Germinal center (tissue), 1 donor: ENCODE measurements at regions not wholly inside any gene's neighbourhood (a gene's known extent, or its start where the extent isn't known, plus 50 kb on each side); places are given as distances from the start of the nearest gene placed in this dataset.
"Not testable (repeated sequence)": the region's sequence is repeated elsewhere in the genome, so short reads cannot be mapped to it uniquely, and the experiment has no call there.

ENCODE experiments used
- DNase-seq: peaks from one replicate; pipeline ENCODE4 v3.0.0; 2012; ENCODE audit warnings: mixed read lengths, low spot score

- no peak for DNase-seq
Measured at GRCh38 chr14:83559721-83560120, 1970.2 kb upstream of the FLRT2 start.

DNA sequence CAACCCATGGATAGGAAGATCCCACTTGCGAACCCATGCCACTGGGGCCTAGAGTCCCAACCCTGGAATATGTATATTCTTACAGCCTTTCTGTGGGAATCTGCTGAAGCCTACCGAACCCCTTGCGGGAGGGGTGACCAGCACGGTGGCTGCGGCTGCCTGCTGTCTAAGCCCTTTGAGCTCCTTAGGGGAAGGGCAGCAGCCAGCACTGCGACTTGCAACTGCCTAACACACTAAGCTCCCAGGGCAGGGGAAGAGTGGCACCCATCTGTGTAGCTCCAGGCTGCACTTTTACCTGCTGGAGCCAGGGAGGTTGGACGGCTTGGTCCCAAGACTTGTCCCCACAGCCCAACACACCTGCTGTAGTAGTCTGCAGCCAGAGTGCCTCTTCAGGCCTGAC is 1968.7 kb upstream of the FLRT2 start:
- no peak for DNase-seq

DNA sequence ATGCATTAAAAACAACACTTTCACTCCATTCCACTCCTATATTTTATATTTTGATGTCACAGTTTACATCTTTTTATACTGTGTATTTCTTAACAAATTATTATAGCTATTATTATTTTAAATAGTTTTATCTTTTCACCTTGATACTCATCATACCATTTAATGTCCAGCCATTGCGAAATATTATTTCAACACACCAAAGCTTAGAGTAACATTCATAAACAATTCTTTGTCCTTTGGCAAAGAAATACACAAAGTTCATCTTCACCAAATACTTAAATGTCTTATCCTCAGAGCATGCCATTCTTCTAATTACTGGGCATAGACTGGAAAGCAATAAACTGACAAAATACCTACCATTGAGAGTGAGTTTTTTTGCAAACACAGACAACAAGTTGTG is 1963.4 kb upstream of the FLRT2 start:
- no peak for DNase-seq

DNA sequence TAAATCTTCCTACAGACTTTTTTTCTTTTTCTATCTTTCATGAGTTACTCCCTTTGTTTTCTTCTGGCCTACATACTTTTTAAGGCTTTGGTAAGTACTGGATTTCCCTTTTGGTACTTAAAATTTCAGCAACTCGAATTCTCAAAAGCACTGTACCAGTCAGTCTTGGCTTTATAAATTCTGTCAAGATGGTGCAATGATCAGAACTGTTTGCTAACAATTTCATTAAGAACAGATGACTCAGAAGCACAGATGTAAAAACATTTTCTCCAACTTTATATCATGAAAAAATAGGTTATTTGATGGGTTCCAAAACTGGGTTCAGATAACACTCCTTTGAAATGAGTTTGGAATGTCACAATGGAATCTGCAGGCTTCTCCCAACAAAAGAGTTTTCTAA is 1961.8 kb upstream of the FLRT2 start:
- no peak for DNase-seq

GRCh38 chr14:83575301-83575700 is 1954.6 kb upstream of the FLRT2 start:
- no peak for DNase-seq

GRCh38 chr14:83583201-83583600 is 1946.7 kb upstream of the FLRT2 start:
- DNase-seq = no peak

DNA sequence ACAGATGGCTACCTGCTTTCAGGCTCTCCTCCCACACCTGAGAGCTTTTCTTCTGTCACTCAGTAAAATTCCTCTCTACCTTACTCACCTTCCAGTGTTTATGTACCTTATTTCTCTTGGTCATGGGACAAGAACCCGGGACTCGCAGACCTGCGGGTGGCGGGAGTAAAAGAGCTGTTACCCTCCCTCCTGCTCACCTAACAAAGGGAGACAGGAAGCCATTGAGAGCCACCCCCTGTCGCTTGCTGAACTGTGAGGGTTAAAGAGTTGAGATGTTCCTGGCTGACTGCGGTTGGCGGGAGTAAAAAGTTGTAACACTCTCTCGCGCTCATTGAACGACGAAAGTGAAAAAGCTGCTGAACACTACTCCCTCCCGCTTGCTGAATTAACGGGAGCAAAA is 1935.1 kb upstream of the FLRT2 start:
- no peak for DNase-seq

- DNase-seq = no peak
Measured at GRCh38 chr14:83607682-83608081, 1922.3 kb upstream of the FLRT2 start.

GRCh38 chr14:83611491-83611890 is 1918.5 kb upstream of the FLRT2 start:
- DNase-seq = no peak

GRCh38 chr14:83611906-83612390 is 1918.0 kb upstream of the FLRT2 start:
- DNase-seq = no peak

- no peak for DNase-seq
Measured at GRCh38 chr14:83614956-83615355, 1915.0 kb upstream of the FLRT2 start.

DNA sequence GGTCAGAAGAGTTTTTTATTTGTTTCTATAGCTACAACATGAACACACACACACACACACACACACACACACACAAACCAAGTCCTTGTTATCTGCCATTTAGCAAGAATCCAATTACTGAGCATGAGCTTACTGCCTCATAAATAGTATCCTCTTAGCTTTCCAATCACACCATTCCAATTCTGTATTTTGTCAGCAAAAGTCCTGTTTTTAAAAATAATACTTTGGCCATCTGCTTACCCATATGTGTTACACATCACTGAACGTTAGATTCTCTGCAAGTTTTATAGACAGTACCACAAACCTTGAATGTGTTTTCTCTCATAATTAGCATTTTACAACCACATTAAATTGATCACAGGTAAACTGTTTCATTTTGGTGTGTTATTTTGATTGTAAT is 1905.4 kb upstream of the FLRT2 start:
- DNase-seq = no peak

DNA sequence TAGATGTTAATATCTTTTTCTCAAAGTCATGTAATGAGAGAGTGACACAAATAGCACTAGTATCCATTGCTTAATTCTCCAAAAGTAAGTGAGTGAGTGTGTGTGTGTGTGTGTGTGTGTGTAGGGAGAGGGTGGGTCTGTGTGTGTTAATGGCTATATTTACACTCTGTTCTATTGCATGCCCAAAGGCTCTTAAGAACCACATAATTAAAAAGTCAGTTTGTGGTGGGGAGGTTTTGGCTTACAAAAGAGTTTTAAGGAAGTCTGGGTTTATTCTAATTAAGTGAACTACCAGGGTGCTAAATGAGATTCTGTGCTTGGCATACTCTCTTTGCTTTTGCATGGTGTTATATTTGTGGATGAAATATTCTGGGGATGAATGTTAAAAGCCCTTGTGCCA is 1897.6 kb upstream of the FLRT2 start:
- no peak for DNase-seq

DNA sequence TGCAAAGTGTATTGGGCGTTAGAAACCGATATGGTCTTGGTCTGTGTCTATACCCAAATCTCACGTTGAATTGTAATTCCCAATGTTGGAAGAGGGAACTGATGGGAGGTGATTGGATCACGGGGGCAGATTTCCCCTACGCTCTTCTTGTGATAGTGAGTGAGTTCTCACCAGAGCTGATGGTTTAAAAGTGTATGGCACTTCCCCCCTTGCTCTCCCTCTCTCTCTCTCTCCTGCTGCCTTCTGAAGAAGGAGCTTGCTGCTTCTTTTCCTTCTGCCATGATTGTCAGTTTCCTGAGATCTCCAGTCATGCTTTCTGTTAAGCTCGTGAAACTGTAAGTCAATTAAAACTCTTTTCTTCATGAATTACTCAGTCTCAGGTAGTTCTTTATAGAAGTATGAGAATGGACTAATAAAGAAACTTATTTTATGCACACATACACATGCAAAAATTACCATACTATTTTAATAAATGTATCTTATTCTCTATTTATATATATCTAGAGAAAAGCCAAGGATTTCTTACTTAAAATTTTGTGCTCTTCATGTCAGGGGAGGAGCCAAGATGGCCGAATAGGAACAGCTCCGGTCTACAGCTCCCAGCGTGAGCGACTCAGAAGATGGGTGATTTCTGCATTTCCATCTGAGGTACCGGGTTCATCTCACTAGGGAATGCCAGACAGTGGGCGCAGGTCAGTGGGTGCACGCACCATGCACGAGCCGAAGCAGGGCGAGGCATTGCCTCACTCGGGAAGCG is 1891.0 kb upstream of the FLRT2 start:
- no peak for DNase-seq

GRCh38 chr14:83639505-83639875 is 1890.5 kb upstream of the FLRT2 start:
- not testable (repeated sequence) for DNase-seq

- no peak for DNase-seq
Measured at GRCh38 chr14:83646228-83646627, 1883.7 kb upstream of the FLRT2 start.

GRCh38 chr14:83660597-83660996 is 1869.3 kb upstream of the FLRT2 start:
- DNase-seq = no peak

DNA sequence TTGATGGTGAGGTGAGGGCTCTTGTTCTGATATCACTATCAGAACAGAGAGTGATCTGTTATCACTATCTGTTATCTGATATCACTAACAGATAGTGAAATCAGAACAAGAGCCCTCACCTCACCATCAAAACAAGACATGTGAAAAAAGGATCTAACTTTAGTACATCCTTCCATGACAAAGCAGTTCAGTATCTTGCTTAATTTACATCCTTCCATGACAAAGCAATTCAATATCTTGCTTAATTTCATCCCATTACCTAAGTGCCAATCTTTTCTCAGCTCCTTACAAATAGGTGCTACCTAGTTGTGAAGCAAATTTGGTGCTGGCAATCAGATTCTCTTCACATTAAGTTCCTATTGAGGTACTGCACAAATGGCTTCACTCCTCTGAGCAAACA is 1865.6 kb upstream of the FLRT2 start:
- DNase-seq = no peak

DNA sequence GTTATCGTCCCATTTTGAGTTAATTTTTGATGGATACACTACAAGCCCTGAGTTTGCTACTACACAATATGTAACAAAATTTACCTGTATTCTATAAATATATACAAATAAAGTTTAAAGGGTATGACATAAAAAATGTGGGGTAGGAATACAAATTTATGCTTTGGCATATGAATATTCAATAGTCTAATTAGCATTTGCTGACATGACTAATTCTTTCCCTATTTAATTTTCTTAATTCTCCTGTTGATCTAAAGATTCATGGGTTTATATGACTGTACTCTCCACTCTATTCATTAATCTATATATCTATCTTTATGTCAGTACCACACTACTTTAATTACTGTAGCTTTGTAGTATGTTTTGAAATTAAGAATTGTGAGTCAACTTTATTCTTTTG is 1840.7 kb upstream of the FLRT2 start:
- DNase-seq = no peak

DNA sequence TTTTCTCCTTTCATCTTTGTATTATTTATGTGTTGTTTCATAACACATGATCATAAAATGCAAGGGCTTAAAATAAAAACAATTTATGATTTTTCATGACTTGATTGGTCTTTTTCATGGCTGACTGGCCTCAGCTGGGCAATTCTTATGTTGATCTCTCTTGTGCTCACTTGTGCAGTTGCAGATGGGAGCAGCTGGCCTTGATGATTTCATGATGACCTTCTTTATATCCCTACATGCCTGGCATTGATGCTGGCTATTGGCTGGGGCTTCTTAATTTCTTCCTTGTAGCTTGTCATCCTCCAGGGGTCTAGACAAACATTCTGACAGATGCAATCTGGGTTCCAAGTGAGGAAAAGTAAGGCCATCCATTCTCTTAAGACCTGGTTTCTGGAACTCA is 1832.8 kb upstream of the FLRT2 start:
- no peak for DNase-seq

- DNase-seq = no peak
Measured at GRCh38 chr14:83702619-83703018, 1827.3 kb upstream of the FLRT2 start.

DNA sequence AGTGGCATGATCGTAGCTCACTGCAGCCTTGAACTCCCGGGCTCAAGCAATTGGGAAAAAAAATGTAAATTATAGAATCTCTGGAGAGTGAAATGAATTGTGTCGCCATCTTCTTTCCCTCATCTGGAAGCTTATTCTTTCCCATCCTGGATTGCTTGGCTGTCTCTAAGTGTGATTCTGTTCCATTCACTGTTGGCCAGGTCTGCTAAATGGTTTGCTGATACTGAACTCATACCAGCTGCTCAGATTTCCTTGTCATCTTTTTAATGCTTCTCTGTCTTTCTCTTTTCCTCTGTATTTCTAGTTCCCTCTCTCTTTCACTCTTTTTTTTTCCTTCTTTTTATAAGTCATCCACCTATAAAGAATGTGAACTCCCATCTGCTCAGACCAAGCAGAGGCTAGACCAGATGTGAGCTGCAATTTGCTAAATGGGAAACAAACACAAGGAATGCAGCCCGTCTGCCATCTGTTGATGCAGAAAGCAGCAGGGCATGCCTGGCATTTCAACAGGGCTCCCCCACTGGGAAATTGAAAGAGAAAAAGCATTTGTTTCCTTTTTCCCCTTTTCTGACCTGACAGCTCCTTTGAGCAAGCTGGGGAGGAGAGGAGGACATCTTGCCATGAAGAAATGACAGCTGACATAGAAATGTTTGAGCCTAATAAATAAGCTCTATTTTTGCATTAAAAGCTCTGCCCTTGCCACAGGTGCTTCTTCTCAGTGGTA is 1823.6 kb upstream of the FLRT2 start:
- DNase-seq = no peak

DNA sequence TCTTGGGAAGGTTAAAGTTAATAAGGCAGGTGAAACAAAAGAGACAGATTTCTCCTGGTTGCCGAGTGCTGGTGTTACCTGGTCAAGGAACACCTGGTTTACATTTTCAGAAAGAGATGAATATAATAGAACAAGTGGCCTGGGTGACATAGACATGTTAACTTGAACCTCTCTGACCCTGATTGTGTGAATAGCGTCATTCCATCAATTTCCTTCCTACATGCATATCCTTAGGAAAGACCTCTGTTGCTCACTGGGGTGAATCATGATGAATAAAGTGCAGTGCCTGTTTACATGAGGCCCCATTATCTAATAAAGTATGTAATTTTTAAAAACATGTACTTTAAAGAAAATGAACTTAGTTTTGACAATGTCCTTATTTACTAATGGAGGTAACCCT is 1822.9 kb upstream of the FLRT2 start:
- DNase-seq = no peak

DNA sequence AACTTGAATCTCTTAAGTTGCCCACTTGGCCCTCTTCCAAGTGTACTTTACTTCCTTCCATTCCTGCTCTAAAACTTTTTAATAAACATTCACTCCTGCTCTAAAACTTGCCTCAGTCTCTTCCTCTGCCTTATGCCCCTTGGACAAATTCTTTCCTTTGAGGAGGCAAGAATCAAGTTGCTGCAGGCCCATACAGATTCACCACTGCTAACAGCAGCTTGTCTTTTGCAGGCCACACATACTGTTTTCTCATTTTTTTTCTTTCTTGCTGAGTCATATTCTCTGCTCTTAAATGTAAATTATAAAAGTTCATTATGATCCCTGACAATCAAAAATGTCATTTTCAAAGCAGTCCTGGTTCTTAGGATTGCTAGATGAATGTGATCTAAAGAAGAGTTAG is 1820.8 kb upstream of the FLRT2 start:
- DNase-seq = no peak
